GM18858 (cell line): ENCODE measurements at regions not wholly inside any gene's neighbourhood (a gene's known extent, or its start where the extent isn't known, plus 50 kb on each side); places are given as distances from the start of the nearest gene placed in this dataset.

Source experiments
- ATAC-seq: cut with Tn5 transposase; IDR thresholded peaks from one replicate; pipeline ENCODE4 v1.9.1; 2021; ENCODE audit not compliant: unreplicated experiment

DNA sequence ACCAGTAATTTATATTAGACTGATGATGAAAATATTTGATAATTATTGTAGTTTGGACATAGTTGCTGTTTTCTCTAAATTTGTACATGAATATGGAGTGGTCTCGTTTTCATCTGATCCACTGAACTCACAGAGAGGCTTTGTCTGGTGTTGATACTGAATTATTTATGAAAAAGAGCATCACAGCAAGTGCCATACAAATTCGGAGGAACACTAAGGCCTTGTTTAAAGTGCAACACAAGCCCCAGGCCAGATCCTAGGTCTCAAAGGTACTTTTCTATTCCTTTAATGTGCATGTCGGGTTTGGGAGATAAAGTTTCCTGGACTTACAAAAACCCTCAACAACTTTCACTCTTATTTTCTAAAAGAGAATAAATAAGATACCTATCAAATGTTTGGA, 796.8 kb upstream of the EPHA6 start:
- ATAC-seq = no peak

DNA sequence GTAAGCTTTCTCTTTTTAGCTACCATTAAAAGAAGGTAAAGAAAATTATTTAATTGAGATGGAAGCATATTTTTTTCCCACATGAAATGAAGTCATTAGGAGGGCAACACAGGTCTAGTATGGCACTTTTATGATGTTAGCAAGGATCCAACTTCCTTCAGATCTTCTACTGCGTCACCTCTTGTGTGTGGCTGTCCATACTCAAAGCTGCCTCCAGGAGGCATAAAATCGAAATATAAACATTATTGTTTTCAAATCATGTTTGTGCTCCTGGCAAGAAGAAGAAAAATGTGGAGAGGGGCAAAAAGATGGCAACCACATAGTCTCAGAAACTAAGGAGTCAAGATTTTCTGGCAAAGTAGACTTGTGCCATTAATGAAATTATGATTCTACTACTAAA, 791.7 kb upstream of the EPHA6 start:
- no peak for ATAC-seq

DNA sequence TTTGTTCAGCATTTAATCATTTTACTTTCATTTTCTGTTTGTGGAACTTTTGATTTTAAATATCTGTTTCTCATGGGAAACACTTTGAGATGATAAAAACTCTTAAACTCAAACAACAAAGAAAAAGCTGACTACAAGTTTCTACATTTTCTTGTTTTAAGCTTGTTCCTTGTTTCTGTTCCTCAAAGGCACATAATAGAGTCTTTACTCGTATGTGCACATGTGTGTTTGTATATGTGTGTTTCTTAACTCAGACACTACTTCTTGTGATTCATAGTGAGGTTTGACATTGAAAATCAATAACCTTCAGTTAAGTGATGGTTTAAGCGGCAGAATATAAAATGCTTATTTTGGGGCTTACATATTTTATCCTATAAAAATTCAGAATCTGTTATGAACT, 786.7 kb upstream of the EPHA6 start:
- ATAC-seq = no peak

DNA sequence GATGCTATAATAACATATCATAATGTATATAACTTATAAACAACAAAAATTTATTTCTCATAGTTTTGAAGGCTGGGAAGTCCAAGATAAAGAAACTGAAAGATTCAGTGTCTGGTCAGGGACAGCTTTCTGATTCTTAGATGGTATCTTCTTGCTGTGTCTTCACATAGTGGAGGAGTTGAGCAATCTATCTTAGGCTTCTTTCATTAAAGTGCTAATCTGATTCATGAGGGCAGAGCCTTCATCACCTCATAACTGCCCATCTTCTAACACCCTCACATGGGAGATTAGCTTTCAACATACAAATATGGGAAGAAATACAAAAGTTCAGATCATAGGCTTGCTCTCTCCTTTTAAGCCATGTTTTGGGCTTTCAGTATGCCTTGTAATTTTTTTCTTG, 774.8 kb upstream of the EPHA6 start:
- ATAC-seq = no peak

DNA sequence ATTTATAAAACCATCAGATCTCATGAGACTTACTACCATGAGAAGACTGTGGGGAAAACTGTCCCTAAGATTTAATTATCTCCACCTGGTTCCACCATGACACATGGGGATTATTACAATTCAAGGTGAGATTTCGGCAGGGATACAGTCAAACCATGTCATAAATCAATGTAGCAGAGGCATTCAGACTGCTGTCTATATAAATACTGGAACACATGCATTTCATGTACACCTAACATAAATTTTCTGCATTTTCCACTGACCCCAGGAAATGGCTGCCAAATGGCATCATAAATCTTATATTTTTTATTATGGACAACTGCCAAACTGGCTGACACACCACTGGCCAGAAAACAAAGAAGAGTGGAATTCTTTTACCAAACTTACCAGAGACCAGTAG, 755.1 kb upstream of the EPHA6 start:
- ATAC-seq = no peak

DNA sequence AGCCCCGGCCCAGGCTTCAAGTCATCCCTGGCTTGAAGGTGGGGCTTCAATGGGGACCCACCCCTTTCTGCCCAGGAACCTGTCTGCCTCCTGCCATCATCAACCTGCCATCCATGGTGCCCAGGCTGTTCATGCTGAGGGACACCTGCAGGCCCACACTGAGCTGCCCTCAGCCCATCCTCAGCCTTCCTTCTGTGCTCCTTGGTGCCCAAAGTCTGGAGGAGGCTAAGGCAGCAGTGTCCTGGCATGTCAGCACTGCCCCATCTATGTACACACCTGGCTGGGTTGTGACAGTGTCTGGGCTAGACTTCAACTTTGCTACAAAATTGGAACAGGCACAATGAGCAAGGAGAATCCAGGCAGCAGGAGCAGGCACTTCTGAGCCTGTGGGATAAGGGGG, 745.3 kb upstream of the EPHA6 start:
- no peak for ATAC-seq

DNA sequence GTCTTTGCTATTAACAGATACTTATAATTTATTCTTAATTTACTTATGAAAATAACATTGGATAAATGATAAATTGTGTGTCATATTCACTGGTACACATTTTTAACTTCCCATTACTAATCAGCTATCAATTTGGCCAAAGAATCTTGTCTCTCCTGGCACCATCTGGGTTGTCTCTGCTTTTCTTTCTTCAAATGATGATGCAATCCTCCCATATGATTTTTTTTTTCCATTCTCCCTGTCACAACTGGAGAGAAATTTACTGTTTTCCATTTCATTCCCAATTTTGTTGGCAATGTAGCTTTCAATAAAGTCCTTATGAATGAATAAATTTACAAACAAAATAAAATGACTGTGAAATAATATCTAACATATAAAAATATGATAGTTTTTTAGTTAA, 743.7 kb upstream of the EPHA6 start:
- no peak for ATAC-seq

DNA sequence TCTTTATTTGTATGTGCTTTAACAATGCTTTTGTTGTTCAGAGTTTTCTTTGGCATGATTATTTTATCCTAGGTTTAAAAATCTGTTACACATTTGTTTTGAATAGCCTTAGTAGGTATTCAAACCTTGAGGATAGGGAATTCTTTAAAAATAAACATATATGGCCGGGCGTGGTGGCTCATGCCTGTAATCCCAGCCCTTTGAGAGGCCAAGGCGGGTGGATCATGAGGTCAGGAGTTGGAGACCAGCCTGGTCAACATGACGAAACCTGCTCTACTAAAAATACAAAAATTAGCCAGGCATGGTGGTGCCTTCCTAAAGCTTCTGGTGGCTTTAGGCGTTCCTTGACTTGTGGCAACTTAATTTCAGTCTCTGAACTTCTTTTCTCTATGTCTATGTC, 743.3 kb upstream of the EPHA6 start:
- ATAC-seq = no peak

DNA sequence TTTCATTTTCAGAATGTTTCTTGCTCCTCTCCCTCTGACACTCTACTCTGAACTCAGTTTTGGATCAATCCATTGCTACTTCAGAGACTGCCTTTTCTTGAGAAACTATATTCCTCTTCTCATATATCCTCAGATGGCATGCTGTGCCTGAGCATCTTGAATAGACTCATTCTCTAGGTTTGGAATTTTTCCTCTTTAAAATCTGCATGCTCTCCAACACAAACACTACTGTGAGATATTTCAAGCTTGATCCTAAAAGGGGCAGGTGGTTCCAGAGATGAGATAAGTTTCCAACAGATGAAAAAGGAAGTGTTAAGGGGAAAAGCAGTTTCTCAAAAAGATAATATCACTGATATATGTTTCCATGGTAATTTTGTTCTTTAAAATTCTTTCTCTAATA, 742.2 kb upstream of the EPHA6 start:
- no peak for ATAC-seq

DNA sequence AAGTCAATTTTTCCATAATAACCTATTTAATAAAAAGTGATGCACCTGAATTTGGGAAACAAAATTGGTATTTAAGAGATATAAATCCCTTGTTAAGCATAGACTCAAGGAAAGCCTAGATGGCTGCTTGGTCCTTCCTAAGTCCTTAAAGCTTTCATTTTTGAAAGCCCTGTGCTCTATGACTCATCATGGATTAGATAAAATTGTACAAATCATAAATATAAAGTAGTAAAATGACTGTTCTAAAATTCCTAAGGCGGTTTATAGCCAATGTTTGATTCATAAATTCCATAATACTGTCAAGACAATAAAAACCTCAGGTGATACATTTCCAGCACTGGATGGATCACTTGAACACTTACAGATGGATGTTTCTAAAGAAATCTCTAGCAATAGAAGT, 730.8 kb upstream of the EPHA6 start:
- ATAC-seq = no peak

DNA sequence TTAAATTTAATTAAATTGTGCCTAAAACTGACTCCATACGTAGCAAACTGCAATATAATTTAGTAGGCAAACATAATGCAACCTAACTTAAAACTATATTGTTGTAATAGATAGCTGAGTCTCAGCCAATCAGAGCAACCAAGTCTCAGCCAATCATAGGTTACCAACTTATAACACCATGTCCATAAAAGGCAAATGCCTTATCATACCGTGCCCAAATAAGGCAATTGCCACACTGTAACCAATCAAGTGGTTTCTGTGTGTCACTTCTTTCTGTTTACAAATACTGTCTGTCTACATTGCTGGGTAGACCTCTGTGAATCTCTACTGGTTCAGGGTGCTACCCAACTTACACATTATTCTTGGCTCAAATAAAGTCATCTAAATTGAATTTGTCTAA, 728.4 kb upstream of the EPHA6 start:
- no peak for ATAC-seq

DNA sequence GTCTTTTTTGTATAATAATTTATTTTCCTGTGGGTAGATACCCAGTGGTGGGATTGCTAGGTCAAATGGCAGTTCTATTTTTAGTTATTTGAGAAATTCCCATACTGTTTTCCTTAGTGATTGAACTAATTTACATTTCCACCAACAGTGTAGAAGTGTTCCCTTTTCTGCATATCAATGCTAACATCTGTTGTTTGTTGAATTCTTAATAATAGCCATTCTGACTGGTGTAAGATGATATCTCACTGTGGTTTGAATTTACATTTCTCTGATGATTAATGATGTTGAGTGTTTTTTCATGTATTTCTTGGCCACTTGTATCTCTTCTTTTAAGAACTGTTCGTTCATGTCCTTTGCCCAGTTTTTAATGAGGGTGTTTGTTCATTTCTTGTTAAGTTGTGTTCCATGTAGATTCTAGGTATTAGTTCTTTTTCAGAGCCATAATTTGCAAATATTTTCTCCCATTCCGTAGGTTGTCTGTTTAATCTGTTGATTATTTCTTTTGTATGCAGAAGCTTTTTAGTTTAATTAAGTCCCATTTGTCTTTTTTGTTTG, 713.3 kb upstream of the EPHA6 start:
- no peak for ATAC-seq

DNA sequence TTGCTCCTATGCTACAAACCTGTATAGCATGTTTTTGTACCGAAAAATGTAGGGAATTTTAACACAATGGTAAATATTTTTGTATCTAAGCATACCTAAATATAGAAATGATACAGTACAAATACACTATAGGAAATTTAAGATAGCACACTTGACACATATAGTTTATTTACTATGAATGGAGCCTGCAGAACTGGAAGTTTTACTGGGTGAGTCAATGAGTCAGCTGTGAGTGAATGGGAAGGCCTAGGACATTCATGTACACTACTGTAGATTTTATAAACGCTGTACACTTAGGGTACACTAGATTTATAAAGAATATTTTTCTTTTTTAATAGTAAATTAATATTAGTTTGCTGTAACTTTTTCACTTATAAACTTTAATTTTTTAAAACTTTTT, 707.7 kb upstream of the EPHA6 start:
- no peak for ATAC-seq
